Astrocyte of the cerebellum (primary cell): ENCODE measurements at regions not wholly inside any gene's neighbourhood (a gene's known extent, or its start where the extent isn't known, plus 50 kb on each side); places are given as distances from the start of the nearest gene placed in this dataset.

Source experiments
- DNase-seq: peaks from one replicate; pipeline ENCODE4 v3.0.0-alpha.2; 2011; ENCODE audit warnings: low read depth
- H3K4me3 ChIP-seq: 2 replicates; pipeline ENCODE4 v1.5.1; 2011; ENCODE audit warnings: mild to moderate bottlenecking, low read depth, low read length, moderate library complexity
- in situ Hi-C: cut with HindIII; loops from 2 replicates; pipeline ENCODE4 v1.10.0; 2017; ENCODE audit warnings: low sequenced_read_pairs
- TF ChIP-seq, protein P1 (sequence below): IDR thresholded peaks from 2 replicates; pipeline ENCODE4 v1.5.1; 2012; ENCODE audit warnings: low read length, low read depth, moderate library complexity, mild to moderate bottlenecking; ENCODE audit errors: missing control alignments

DNA sequence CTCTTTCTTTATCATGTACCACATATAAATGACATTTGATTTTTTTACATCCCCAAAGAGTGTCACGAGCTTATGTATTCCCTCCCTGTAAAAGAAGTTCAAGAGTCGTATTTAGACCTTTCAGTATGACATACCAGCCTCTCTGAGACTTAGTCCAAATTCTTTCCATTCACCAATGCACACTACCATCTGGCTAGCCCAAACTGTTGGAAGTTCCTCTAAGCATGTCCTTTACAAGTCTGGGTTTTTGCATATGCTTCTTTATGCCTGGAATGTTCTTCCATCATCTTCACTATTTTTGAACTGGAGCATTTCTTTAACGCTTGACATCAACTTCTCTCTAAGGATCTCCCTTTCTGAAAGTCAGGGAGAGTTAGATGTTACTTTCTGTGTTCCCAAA is 68.5 kb upstream of the RGS6 start:
- H3K4me3 ChIP-seq = no peak overlapping the region
- TF ChIP-seq, protein P1, sequence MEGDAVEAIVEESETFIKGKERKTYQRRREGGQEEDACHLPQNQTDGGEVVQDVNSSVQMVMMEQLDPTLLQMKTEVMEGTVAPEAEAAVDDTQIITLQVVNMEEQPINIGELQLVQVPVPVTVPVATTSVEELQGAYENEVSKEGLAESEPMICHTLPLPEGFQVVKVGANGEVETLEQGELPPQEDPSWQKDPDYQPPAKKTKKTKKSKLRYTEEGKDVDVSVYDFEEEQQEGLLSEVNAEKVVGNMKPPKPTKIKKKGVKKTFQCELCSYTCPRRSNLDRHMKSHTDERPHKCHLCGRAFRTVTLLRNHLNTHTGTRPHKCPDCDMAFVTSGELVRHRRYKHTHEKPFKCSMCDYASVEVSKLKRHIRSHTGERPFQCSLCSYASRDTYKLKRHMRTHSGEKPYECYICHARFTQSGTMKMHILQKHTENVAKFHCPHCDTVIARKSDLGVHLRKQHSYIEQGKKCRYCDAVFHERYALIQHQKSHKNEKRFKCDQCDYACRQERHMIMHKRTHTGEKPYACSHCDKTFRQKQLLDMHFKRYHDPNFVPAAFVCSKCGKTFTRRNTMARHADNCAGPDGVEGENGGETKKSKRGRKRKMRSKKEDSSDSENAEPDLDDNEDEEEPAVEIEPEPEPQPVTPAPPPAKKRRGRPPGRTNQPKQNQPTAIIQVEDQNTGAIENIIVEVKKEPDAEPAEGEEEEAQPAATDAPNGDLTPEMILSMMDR = no peak
- in situ Hi-C loops = no loop called here
- no peak for DNase-seq
